Spleen (tissue), 7 donors: ENCODE measurements at regions not wholly inside any gene's neighbourhood (a gene's known extent, or its start where the extent isn't known, plus 50 kb on each side); places are given as distances from the start of the nearest gene placed in this dataset.
"Not testable (repeated sequence)": the region's sequence is repeated elsewhere in the genome, so short reads cannot be mapped to it uniquely, and the experiment has no call there.

Experiments
- CTCF ChIP-seq, 11 experiments: fragments of 200-600 bp in 7 of 11; fragments of 450-650 bp in 4 of 11; sonication (generic) in 4 of 11; IDR thresholded peaks in 8 of 11; conservative IDR thresholded peaks in 3 of 11; 1 replicate in 7 of 11; 2 replicates in 4 of 11; pipeline versions ENCODE4 v1.4.0 to v1.8.0; 2016 to 2021; ENCODE audit warnings: antibody characterized with exemption in 11 of 11, inconsistent platforms in 4 of 11, mild to moderate bottlenecking in 1 of 11
- POLR2A ChIP-seq, 3 donors: fragments of 450-650 bp; IDR thresholded peaks; one replicate each; pipeline ENCODE4 v1.5.1; 2017; ENCODE audit warnings: antibody characterized with exemption in 3 of 3, mild to moderate bottlenecking in 1 of 3
- donor health status: DM: no; HTN: no; CAD: no; lungs with moderate emphysema.
- donor health status: DM: no; HTN: no; CAD: no.
- donor health status: DM: no; HTN: no; CAD: no.

- not testable (repeated sequence) for TF ChIP-seq POLR2A (IDR thresholded peaks at IDR 0.05); CTCF (IDR thresholded peaks at IDR 0.05 in 8 of 11, conservative IDR thresholded peaks at IDR 0.05 in 3 of 11)
These were observed 1496.5 kb upstream of the LRRTM3 start for GRCh38 chr10:65429381-65429780.
